NCI-H446 treated with DMSO at 0.1 percent for 48 hours (cell line): ENCODE measurements at regions not wholly inside any gene's neighbourhood (a gene's known extent, or its start where the extent isn't known, plus 50 kb on each side); places are given as distances from the start of the nearest gene placed in this dataset.
"Not testable (repeated sequence)": the region's sequence is repeated elsewhere in the genome, so short reads cannot be mapped to it uniquely, and the experiment has no call there.

Source experiments
- DNase-seq: peaks from one replicate; lab custom pipeline; 2025; lab: John Stamatoyannopoulos, UW

GRCh38 chr11:115630214-115630613 lies 126.0 kb upstream of the CADM1 start:
- no peak for DNase-seq

GRCh38 chr11:115629456-115630015 lies 125.3 kb upstream of the CADM1 start:
- DNase-seq = no peak

DNA sequence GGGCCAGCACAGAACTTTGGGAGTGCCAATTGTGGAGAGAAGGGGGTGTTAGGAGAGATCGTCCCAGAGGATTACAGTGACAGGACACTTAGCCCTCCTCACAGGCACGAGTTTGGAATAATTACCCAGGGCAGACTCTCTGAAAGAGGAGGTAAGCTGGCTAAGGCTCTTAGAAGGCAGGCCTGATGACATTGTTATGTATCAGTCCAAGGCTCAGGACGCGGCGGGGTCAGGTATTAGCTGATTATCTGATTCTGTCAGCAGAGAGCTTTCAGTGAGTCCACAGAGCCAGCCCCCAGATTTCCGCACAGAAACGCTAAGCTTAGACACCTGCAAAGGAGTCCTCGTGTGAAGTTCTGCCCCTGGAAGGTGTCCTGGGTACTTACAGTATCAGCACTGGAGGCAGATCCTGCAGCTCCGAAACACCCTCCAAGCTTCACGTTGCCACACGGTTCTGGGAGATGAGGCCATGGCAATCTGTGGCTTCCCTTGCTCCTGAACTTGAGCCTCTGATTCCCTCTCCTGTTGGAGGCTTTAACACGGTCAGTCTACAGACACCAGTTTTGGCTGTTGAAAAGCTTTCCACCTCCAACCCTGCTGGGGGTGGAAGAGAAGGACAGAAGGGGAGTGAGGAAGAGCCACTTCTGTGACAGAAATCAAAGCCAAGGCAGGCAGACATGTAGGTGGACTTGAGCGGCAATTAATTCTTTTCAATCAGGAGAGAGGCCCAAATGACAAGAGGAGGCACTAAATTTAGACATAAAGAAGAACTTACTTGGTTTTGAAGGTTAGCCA lies 123.6 kb upstream of the CADM1 start:
- no peak for DNase-seq

DNA sequence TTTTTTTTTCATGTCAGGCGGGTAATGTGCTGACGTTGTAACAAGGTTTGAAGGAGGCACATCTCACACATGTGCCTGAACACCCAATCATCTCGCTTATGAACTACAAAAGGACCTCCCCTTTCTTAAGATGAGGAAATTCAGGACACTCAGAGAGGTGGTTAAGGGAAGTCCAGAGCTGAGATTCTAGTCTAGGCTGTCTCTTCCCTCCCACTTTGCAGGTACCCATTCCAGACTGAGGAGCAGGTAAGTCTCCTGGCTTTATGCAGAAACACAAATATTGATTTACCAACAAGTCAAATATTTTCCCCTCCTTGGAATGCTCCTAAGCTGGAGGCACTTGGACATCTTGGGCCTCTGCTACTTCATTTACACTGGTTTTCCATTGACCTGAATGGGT lies 122.9 kb upstream of the CADM1 start:
- no peak for DNase-seq

GRCh38 chr11:115626414-115626813 lies 122.2 kb upstream of the CADM1 start:
- no peak for DNase-seq

- DNase-seq = no peak
These were observed 121.3 kb upstream of the CADM1 start for GRCh38 chr11:115625502-115625901.

- no peak for DNase-seq
These were observed 119.8 kb upstream of the CADM1 start for GRCh38 chr11:115624065-115624464.

DNA sequence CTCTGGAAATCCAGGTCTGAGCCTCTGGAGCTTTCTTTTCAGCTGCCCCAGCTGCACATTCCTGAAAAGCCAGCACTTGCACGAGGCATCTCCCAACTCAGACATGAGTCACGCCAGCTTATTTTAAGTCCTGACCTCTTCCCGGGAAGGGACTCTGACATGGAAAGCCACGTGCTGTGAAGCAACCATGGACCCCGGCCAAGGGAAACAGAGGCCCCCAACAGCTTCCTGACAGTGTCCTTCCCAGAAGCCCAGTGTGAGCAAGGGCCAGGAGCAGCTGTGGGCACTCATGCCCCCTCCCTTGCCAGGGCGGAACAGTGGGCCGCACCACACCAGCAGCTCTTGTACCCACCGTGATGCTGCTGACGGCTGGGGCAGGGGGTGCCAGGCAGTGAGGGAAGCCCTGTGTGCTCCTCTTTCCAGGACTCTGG lies 118.8 kb upstream of the CADM1 start:
- DNase-seq = no peak

GRCh38 chr11:115618428-115618827 lies 114.2 kb upstream of the CADM1 start:
- no peak for DNase-seq

GRCh38 chr11:115617767-115618166 lies 113.6 kb upstream of the CADM1 start:
- DNase-seq = no peak

- DNase-seq = peak; percentile 63
These were observed 112.8 kb upstream of the CADM1 start for GRCh38 chr11:115616971-115617370.

DNA sequence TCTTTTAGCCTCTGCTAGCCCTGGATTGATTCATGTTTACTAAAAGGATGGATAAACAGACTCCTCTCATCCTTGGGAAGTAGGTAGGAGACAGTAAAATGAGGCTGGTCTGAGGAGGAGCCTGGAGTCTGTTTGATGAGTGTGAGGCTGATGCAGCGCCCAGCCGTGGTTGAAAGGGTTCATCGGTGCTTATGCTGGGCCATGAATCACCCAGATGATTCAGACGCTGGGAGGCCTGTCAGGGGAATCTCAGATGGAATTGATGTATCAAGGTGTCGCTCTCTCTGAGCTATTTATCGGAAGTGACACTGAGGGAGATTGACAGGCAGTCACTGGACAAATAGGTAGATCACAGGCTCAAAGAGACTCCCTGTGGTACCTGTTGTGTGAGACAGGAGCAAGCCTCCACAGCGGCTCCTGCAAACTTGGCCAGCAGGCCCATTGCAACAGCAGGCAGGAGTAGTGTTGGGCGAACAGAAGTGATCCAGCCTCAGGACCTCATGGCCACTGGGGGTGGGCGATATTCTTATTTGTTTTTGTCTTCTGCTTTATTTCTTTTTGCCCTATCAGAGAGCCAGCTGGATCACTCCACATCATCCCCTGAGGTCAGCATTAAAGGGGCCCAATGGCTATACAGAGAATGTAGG lies 109.9 kb upstream of the CADM1 start:
- DNase-seq = no peak

DNA sequence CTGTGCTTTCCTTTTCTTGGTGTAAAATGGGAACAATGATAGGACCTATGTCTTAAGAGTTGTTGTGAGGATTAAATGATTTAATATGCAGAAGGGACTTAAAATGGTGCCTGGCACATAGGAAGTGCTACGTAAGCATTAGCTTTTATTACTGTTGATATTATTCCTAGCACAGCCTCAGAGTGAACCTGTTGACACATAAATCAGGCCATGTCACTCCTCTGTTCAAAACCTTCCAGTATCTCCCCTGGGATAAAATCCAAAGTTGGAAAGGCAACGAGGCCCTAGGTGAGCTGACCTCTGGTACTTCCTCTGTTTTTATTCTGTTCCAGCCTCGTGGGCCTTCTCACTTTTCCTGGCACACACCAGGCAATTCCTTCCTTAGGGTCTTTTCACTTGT lies 108.8 kb upstream of the CADM1 start:
- DNase-seq = no peak

DNA sequence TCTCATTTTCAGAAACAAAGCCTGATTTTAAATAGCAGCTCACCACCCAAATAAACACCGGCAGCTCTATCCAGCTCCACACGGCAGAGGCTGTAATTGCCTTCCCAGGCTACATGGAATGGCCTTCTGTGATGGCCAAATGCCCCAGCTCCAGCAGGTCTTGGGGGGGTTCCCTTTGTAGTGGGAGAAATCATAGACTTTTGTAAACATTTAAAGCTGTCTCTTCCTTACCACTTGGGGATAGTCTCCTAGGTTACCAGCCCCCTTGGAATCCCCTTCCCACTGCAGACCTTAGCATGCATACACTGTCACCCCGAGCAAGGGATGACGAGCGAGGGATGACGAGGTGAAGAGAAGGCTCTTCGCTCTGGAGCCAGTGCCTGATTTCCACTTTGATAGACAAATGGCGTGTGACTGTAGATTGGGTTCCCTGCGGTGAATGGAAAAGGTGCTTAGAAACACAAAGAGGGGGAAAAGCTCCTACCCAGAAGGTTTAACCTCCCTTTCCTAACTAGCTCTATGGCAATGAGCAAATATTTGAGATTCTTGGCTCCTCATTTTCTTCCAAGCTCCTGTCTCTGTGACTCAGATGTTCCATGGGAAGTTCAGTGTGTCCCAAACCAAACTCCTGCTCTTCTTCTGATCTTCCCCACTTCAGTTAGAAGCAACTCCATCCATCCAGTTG lies 108.0 kb upstream of the CADM1 start:
- DNase-seq = no peak

- no peak for DNase-seq
These were observed 107.1 kb upstream of the CADM1 start for GRCh38 chr11:115611343-115611742.

GRCh38 chr11:115610908-115611307 lies 106.7 kb upstream of the CADM1 start:
- no peak for DNase-seq

DNA sequence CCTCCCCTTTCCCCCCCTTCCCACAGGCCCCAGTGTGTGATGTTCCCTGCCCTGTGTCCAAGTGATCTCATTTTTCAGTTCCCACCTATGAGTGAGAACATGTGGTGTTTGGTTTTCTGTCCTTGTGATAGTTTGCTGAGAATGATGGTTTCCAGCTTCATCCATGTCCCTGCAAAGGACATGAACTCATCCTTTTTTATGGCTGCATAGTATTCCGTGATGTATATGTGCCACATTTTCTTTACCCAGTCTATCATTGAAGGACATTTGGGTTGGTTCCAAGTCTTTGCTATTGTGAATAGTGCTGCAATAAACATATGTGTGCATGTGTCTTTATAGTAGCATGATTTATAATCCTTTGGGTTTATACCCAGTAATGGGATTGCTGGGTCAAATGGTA lies 106.0 kb upstream of the CADM1 start:
- not testable (repeated sequence) for DNase-seq

- no peak for DNase-seq
These were observed 104.8 kb upstream of the CADM1 start for GRCh38 chr11:115608976-115609375.

DNA sequence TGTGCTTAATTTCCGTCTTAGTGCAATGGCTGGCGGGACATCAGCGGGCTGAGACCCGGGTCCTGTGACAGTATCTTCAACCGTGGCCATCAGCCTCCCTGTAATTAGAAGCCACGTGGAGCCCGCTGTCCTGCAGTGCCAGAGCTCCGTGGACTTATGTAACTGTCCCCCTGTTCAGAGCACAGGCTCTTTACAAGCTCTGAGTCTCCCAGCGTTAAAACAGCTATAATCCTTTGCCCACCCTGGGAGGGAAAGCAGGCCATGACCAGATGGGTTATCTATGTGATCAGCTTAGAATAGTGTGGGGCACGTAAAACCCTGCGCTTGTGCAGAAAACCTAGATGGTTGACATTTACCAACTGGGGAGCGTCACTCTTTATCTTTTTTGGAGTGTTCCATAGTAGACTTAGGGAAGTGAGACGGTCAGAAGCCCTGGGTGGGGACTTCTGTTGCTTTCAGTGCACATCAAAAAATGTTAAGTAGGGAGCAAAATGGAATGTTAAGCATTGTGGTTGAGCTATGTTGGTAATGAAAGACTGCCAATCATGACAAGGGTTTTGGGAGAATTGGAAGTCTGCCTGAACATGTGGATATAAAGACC lies 103.5 kb upstream of the CADM1 start:
- DNase-seq = no peak

GRCh38 chr11:115606498-115607220 lies 102.4 kb upstream of the CADM1 start:
- DNase-seq = peak; percentile 57

GRCh38 chr11:115605871-115606497 lies 101.8 kb upstream of the CADM1 start:
- no peak for DNase-seq
